ENCODE measurements at regions not wholly inside any gene's neighbourhood (a gene's known extent, or its start where the extent isn't known, plus 50 kb on each side); places are given as distances from the start of the nearest gene placed in this dataset.

GRCh38 chr2:71812736-71813135, 334.9 kb downstream of the CYP26B1 start:
- Histone ChIP-seq H3K4me1 (ENCODE audit: low read depth, poor library complexity, severe bottlenecking) (no peaks in the 10 kb centered on the region), H3K4me2 (no peak overlapping the region), H3K79me2 (ENCODE audit: insufficient read depth, low read depth) (no peaks in the 10 kb centered on the region), H3K27me3 (ENCODE audit: insufficient read depth, low read depth) (no peaks in the 10 kb centered on the region), H3K4me3 (IDR thresholded peaks at IDR 0.05; ENCODE audit: insufficient read depth, low read depth, low read length) (no peak overlapping the region), H4K20me1 (ENCODE audit: insufficient read depth) (no peaks in the 10 kb centered on the region), H2AFZ (ENCODE audit: low read depth) (no peak overlapping the region), H3K27ac (no peak overlapping the region), H3K36me3 (ENCODE audit: insufficient read depth) (no peaks in the 10 kb centered on the region), H3K9ac (no peak overlapping the region)
- TF ChIP-seq CTCF (conservative IDR thresholded peaks at IDR 0.05; ENCODE audit: low read depth, low read length), result no peak

- H3K27me3 ChIP-seq (ENCODE audit: insufficient read depth, low read depth), result no peaks in the 10 kb centered on the region
- H3K36me3 ChIP-seq (ENCODE audit: insufficient read depth), result no peaks in the 10 kb centered on the region
- H3K4me1 ChIP-seq (ENCODE audit: low read depth, poor library complexity, severe bottlenecking), result no peaks in the 10 kb centered on the region
- H3K9ac ChIP-seq, result no peak overlapping the region
- no peak overlapping the region for H3K4me2 ChIP-seq
- H2AFZ ChIP-seq (ENCODE audit: low read depth), result no peak overlapping the region
- no peaks in the 10 kb centered on the region for H3K79me2 ChIP-seq (ENCODE audit: insufficient read depth, low read depth)
- no peak overlapping the region for H3K4me3 ChIP-seq (IDR thresholded peaks at IDR 0.05; ENCODE audit: insufficient read depth, low read depth, low read length)
- no peak overlapping the region for H3K27ac ChIP-seq
- no peak for TF ChIP-seq CTCF (conservative IDR thresholded peaks at IDR 0.05; ENCODE audit: low read depth, low read length)
- no peaks in the 10 kb centered on the region for H4K20me1 ChIP-seq (ENCODE audit: insufficient read depth)
Measured at GRCh38 chr2:71811726-71812125, 335.9 kb downstream of the CYP26B1 start.

GRCh38 chr2:71811157-71811556, 336.5 kb downstream of the CYP26B1 start:
- H4K20me1 ChIP-seq (ENCODE audit: insufficient read depth), result no peaks in the 10 kb centered on the region
- no peak overlapping the region for H3K27ac ChIP-seq
- H3K4me3 ChIP-seq (IDR thresholded peaks at IDR 0.05; ENCODE audit: insufficient read depth, low read depth, low read length), result no peak overlapping the region
- H2AFZ ChIP-seq (ENCODE audit: low read depth), result no peak overlapping the region
- no peaks in the 10 kb centered on the region for H3K36me3 ChIP-seq (ENCODE audit: insufficient read depth)
- no peak overlapping the region for H3K4me2 ChIP-seq
- no peak overlapping the region for H3K9ac ChIP-seq
- no peaks in the 10 kb centered on the region for H3K4me1 ChIP-seq (ENCODE audit: low read depth, poor library complexity, severe bottlenecking)
- no peaks in the 10 kb centered on the region for H3K79me2 ChIP-seq (ENCODE audit: insufficient read depth, low read depth)
- no peaks in the 10 kb centered on the region for H3K27me3 ChIP-seq (ENCODE audit: insufficient read depth, low read depth)
- no peak for TF ChIP-seq CTCF (conservative IDR thresholded peaks at IDR 0.05; ENCODE audit: low read depth, low read length)

GRCh38 chr2:71807581-71808451, 339.8 kb downstream of the CYP26B1 start:
- H3K9ac ChIP-seq, result no peak overlapping the region
- H2AFZ ChIP-seq (ENCODE audit: low read depth), result no peak overlapping the region
- no peaks in the 10 kb centered on the region for H3K4me1 ChIP-seq (ENCODE audit: low read depth, poor library complexity, severe bottlenecking)
- H3K79me2 ChIP-seq (ENCODE audit: insufficient read depth, low read depth), result no peaks in the 10 kb centered on the region
- TF ChIP-seq CTCF (conservative IDR thresholded peaks at IDR 0.05; ENCODE audit: low read depth, low read length), result no peak
- H3K4me3 ChIP-seq (IDR thresholded peaks at IDR 0.05; ENCODE audit: insufficient read depth, low read depth, low read length), result no peak overlapping the region
- no peaks in the 10 kb centered on the region for H4K20me1 ChIP-seq (ENCODE audit: insufficient read depth)
- no peak overlapping the region for H3K27ac ChIP-seq
- no peaks in the 10 kb centered on the region for H3K36me3 ChIP-seq (ENCODE audit: insufficient read depth)
- no peak overlapping the region for H3K4me2 ChIP-seq
- no peaks in the 10 kb centered on the region for H3K27me3 ChIP-seq (ENCODE audit: insufficient read depth, low read depth)
